H9 (cell line): ENCODE measurements at regions not wholly inside any gene's neighbourhood (a gene's known extent, or its start where the extent isn't known, plus 50 kb on each side); places are given as distances from the start of the nearest gene placed in this dataset.

ENCODE experiments used
- DNase-seq: peaks from one replicate; pipeline ENCODE4 v3.0.0-alpha.2; 2017
- H2AFZ ChIP-seq: one replicate; pipeline ENCODE4 v1.6.1; 2013; ENCODE audit warnings: mild to moderate bottlenecking, low read length, control low read depth, moderate library complexity
- H2AK5ac ChIP-seq: 2 replicates; pipeline ENCODE4 v1.6.1; 2013; ENCODE audit warnings: low read length, control low read depth, mixed read lengths; ENCODE audit not compliant: insufficient read length
- H2BK120ac ChIP-seq: one replicate; pipeline ENCODE4 v1.6.1; 2013; ENCODE audit warnings: low read depth, mild to moderate bottlenecking, low read length, control low read depth, inconsistent platforms; ENCODE audit not compliant: poor library complexity, severe bottlenecking
- H2BK12ac ChIP-seq: 2 replicates; pipeline ENCODE4 v1.6.1; 2013; ENCODE audit warnings: low read length, control low read depth, mixed read lengths, low read depth; ENCODE audit not compliant: insufficient read length
- H2BK15ac ChIP-seq: 2 replicates; pipeline ENCODE4 v1.6.1; 2013; ENCODE audit warnings: low read depth, low read length, control low read depth
- H2BK20ac ChIP-seq: one replicate; pipeline ENCODE4 v1.6.1; 2013; ENCODE audit warnings: low read depth, mild to moderate bottlenecking, low read length, control low read depth, inconsistent platforms; ENCODE audit not compliant: poor library complexity, severe bottlenecking
- H2BK5ac ChIP-seq: 2 replicates; pipeline ENCODE4 v1.6.1; 2013; ENCODE audit warnings: low read length, control low read depth, mixed read lengths; ENCODE audit not compliant: insufficient read length
- H3K14ac ChIP-seq: 2 replicates; pipeline ENCODE4 v1.6.1; 2013; ENCODE audit warnings: low read length, control low read depth; ENCODE audit not compliant: insufficient read depth
- H3K18ac ChIP-seq: 2 replicates; pipeline ENCODE4 v1.6.1; 2013; ENCODE audit warnings: low read depth, mild to moderate bottlenecking, mixed read lengths, low read length, control low read depth; ENCODE audit not compliant: insufficient read length
- H3K23ac ChIP-seq: 2 replicates; pipeline ENCODE4 v1.6.1; 2013; ENCODE audit warnings: low read length, control low read depth, mixed read lengths, low read depth; ENCODE audit not compliant: insufficient read length
- H3K23me2 ChIP-seq: 2 replicates; pipeline ENCODE4 v1.6.1; 2013; ENCODE audit warnings: low read depth, mild to moderate bottlenecking, mixed read lengths, low read length, control low read depth; ENCODE audit not compliant: insufficient read length, poor library complexity, severe bottlenecking
- H3K27ac ChIP-seq: 2 replicates; pipeline ENCODE4 v1.5.1; 2013; ENCODE audit warnings: low read length, control low read depth, mixed read lengths, low read depth; ENCODE audit not compliant: insufficient read length
- H3K27me3 ChIP-seq: 2 replicates; pipeline ENCODE4 v1.6.1; 2013; ENCODE audit warnings: low read length, control low read depth, inconsistent platforms; ENCODE audit not compliant: insufficient read depth
- H3K4ac ChIP-seq: 2 replicates; pipeline ENCODE4 v1.6.1; 2013; ENCODE audit warnings: low read depth, mild to moderate bottlenecking, control low read depth, inconsistent platforms, low read length, moderate library complexity
- H3K4me1 ChIP-seq: 2 replicates; pipeline ENCODE4 v1.6.1; 2013; ENCODE audit warnings: low read length, control low read depth, inconsistent platforms; ENCODE audit not compliant: insufficient read depth
- H3K4me2 ChIP-seq: 2 replicates; pipeline ENCODE4 v1.6.1; 2013; ENCODE audit warnings: low read length, control low read depth, mixed read lengths; ENCODE audit not compliant: insufficient read length, insufficient read depth
- H3K56ac ChIP-seq: 2 replicates; pipeline ENCODE4 v1.6.1; 2013; ENCODE audit warnings: low read depth, mild to moderate bottlenecking, mixed read lengths, low read length, control low read depth; ENCODE audit not compliant: insufficient read length
- H3K79me1 ChIP-seq: 2 replicates; pipeline ENCODE4 v1.6.1; 2013; ENCODE audit warnings: low read depth, mild to moderate bottlenecking, moderate library complexity, low read length, control low read depth, inconsistent platforms; ENCODE audit not compliant: insufficient read depth, poor library complexity, severe bottlenecking
- H3K79me2 ChIP-seq: 2 replicates; pipeline ENCODE4 v1.6.1; 2013; ENCODE audit warnings: low read length, control low read depth, inconsistent platforms; ENCODE audit not compliant: insufficient read depth
- H3K9ac ChIP-seq: 2 replicates; pipeline ENCODE4 v1.6.1; 2013; ENCODE audit warnings: low read length, control low read depth, mixed read lengths; ENCODE audit not compliant: insufficient read length; ENCODE audit errors: extremely low read depth
- H3K9me3 ChIP-seq: one replicate; pipeline ENCODE4 v1.6.1; 2013; ENCODE audit warnings: low read depth, low read length, inconsistent platforms; ENCODE audit not compliant: control insufficient read depth
- H3T11ph ChIP-seq: one replicate; pipeline ENCODE4 v1.6.1; 2013; ENCODE audit warnings: mild to moderate bottlenecking, low read length, control low read depth, inconsistent platforms
- H4K20me1 ChIP-seq: one replicate; pipeline ENCODE4 v1.6.1; 2013; ENCODE audit not compliant: control insufficient read depth, insufficient read length, insufficient read depth
- H4K5ac ChIP-seq: 2 replicates; pipeline ENCODE4 v1.6.1; 2013; ENCODE audit warnings: low read depth, mild to moderate bottlenecking, mixed read lengths, low read length, control low read depth; ENCODE audit not compliant: insufficient read length
- H4K8ac ChIP-seq: replicated peaks from 2 replicates; pipeline ENCODE4 v1.6.1; 2013; ENCODE audit warnings: low read length, control low read depth, mixed read lengths, low read depth; ENCODE audit not compliant: insufficient read length
- H4K91ac ChIP-seq: 2 replicates; pipeline ENCODE4 v1.6.1; 2013; ENCODE audit warnings: low read depth, mild to moderate bottlenecking, moderate library complexity, mixed read lengths, low read length, control low read depth; ENCODE audit not compliant: insufficient read length
- H3K27ac Mint-ChIP-seq, 3 experiments: 2 replicates in 2 of 3; 3 replicates in 1 of 3; pipeline ENCODE4 v1.8.0; 2020 to 2021; ENCODE audit warnings: mixed read lengths in 3 of 3, mild to moderate bottlenecking in 1 of 3, moderate library complexity in 1 of 3
- H3K27me3 Mint-ChIP-seq: 2 replicates; pipeline ENCODE4 v1.8.0; 2021; ENCODE audit warnings: low read depth, mild to moderate bottlenecking, moderate library complexity, mixed read lengths
- H3K36me3 Mint-ChIP-seq, 3 experiments: 2 replicates in 2 of 3; 3 replicates in 1 of 3; pipeline ENCODE4 v1.8.0; 2020 to 2021; ENCODE audit warnings: low read depth in 3 of 3, mixed read lengths in 3 of 3; ENCODE audit not compliant: insufficient read depth in 1 of 3
- H3K4me1 Mint-ChIP-seq, 2 experiments: 2 replicates each; pipeline ENCODE4 v1.8.0; 2020; ENCODE audit warnings: mixed read lengths in 2 of 2
- H3K4me3 Mint-ChIP-seq, 2 experiments: 2 replicates in 1 of 2; 3 replicates in 1 of 2; pipeline ENCODE4 v1.8.0; 2020 to 2021; ENCODE audit warnings: mild to moderate bottlenecking in 2 of 2, mixed read lengths in 2 of 2, moderate library complexity in 1 of 2
- H3K9me3 Mint-ChIP-seq, 2 experiments: 2 replicates in 1 of 2; 3 replicates in 1 of 2; pipeline ENCODE4 v1.8.0; 2020; ENCODE audit warnings: mild to moderate bottlenecking in 2 of 2, mixed read lengths in 2 of 2, moderate library complexity in 1 of 2
- WGBS: extraction: QIAGEN DNeasy Blood & Tissue Kit; methylation state at CpG from one replicate; pipeline ENCODE4 v1.1.7; 2013; ENCODE audit warnings: missing lambda C conversion rate, low lambda C conversion rate, mixed read lengths; ENCODE audit not compliant: insufficient read length; ENCODE audit errors: extremely low coverage; 5-methylcytosine and 5-hydroxymethylcytosine counted together
- TF ChIP-seq, protein P1 (sequence below): fragments of 200-600 bp; sonication (generic); conservative IDR thresholded peaks from 3 replicates; pipeline ENCODE4 v1.8.0; 2021; ENCODE audit warnings: antibody characterized with exemption, mild to moderate bottlenecking

DNA sequence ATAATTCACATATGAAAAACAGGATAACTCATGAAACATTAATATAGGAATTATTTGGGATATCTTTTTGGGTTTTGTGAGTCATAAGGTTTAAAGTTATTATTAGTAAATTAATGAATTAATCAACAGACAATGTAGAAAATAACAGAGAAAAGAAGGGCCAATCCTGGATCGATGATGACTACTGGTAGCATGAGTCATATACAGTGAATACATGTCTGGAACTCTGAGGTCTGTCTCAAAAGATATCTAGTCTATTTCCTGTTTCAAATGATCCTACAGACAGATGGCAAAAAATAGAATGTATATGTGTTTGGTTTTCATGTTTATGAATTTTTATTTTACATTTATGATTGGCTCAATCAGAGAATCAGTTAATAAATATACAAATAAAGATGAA, 86.4 kb upstream of the RTL1 start:
- H3K36me3 Mint-ChIP-seq = no peaks in the 10 kb centered on the region
- H2BK15ac ChIP-seq = no peak overlapping the region
- H4K5ac ChIP-seq = no peak overlapping the region
- H3K79me1 ChIP-seq = no peaks in the 10 kb centered on the region
- H3T11ph ChIP-seq = no peak overlapping the region
- H2BK120ac ChIP-seq = no peak overlapping the region
- no peak overlapping the region for H3K27ac Mint-ChIP-seq
- no peak overlapping the region for H3K56ac ChIP-seq
- H3K9me3 Mint-ChIP-seq = peaks cover 0 to 1% of the 10 kb centered on the region in 2 experiments; a peak in 1 of 5 replicates
- WGBS = no CpG with 5 or more reads among the region's 1 CpG
- H3K14ac ChIP-seq = no peak overlapping the region
- H3K4me2 ChIP-seq = no peak overlapping the region
- H4K20me1 ChIP-seq = no peaks in the 10 kb centered on the region
- no peak overlapping the region for H2AK5ac ChIP-seq
- no peaks in the 10 kb centered on the region for H3K9me3 ChIP-seq
- no peak overlapping the region for H3K23ac ChIP-seq
- TF ChIP-seq, protein P1, sequence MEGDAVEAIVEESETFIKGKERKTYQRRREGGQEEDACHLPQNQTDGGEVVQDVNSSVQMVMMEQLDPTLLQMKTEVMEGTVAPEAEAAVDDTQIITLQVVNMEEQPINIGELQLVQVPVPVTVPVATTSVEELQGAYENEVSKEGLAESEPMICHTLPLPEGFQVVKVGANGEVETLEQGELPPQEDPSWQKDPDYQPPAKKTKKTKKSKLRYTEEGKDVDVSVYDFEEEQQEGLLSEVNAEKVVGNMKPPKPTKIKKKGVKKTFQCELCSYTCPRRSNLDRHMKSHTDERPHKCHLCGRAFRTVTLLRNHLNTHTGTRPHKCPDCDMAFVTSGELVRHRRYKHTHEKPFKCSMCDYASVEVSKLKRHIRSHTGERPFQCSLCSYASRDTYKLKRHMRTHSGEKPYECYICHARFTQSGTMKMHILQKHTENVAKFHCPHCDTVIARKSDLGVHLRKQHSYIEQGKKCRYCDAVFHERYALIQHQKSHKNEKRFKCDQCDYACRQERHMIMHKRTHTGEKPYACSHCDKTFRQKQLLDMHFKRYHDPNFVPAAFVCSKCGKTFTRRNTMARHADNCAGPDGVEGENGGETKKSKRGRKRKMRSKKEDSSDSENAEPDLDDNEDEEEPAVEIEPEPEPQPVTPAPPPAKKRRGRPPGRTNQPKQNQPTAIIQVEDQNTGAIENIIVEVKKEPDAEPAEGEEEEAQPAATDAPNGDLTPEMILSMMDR = no peak
- no peaks in the 10 kb centered on the region for H3K27me3 ChIP-seq
- no peak overlapping the region for H3K4ac ChIP-seq
- H3K4me1 Mint-ChIP-seq = no peaks in the 10 kb centered on the region
- H3K23me2 ChIP-seq = no peaks in the 10 kb centered on the region
- no peak overlapping the region for H4K8ac ChIP-seq
- no peak overlapping the region for H4K91ac ChIP-seq
- no peaks in the 10 kb centered on the region; the same call in none of the 2 replicates for H3K27me3 Mint-ChIP-seq
- no peak overlapping the region for H2BK20ac ChIP-seq
- no peak overlapping the region for H3K18ac ChIP-seq
- no peak overlapping the region for H2BK5ac ChIP-seq
- H3K27ac ChIP-seq = no peak overlapping the region
- H3K4me3 Mint-ChIP-seq = no peak overlapping the region
- DNase-seq = no peak
- no peaks in the 10 kb centered on the region for H3K4me1 ChIP-seq
- H2BK12ac ChIP-seq = no peak overlapping the region
- H3K79me2 ChIP-seq = no peaks in the 10 kb centered on the region
- no peak overlapping the region for H3K9ac ChIP-seq
- H2AFZ ChIP-seq = no peak overlapping the region
